ENCODE measurements at regions not wholly inside any gene's neighbourhood (a gene's known extent, or its start where the extent isn't known, plus 50 kb on each side); places are given as distances from the start of the nearest gene placed in this dataset.
"Not testable (repeated sequence)": the region's sequence is repeated elsewhere in the genome, so short reads cannot be mapped to it uniquely, and the experiment has no call there.

DNA sequence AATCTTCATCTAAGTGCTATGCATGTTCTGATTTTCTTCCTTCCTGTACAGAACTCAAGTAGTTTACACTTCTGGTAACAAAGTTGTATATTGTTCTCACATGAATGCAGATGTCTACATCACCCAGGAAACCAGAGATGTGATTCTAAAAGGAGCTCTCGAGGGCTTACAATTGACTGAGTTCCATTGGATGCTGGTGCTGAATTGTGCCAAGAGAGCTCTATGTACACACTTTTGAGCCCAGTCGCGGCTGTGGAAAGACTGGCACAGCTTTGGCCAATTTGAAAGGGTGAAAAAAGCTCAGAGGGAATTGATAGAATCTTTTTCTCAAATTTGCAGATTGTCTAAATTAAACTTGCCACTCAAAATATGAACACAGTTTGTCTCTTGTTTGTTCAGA lies 340.7 kb downstream of the LMBRD1 start:
- ATAC-seq: no peak
- intact Hi-C loops (cut with DNase I): no loop called here
- Histone ChIP-seq H3K9me3 (peaks cover 4% of the 10 kb centered on the region), H3K27me3 (ENCODE audit: insufficient read depth in 3 of 3, low read length in 2 of 3) (no peaks in the 10 kb centered on the region), H3K27ac (no peak overlapping the region), H3K4me1 (no peaks in the 10 kb centered on the region), H3K4me3 (no peak overlapping the region), H3K36me3 (ENCODE audit: insufficient read depth in 1 of 2, low read depth in 1 of 2) (no peaks in the 10 kb centered on the region)
- WGBS, 3 donors: 26 to 40% (median 31%) methylated on average over 3 of the region's 3 CpGs
- no peak for DNase-seq
- TF ChIP-seq, protein P1, sequence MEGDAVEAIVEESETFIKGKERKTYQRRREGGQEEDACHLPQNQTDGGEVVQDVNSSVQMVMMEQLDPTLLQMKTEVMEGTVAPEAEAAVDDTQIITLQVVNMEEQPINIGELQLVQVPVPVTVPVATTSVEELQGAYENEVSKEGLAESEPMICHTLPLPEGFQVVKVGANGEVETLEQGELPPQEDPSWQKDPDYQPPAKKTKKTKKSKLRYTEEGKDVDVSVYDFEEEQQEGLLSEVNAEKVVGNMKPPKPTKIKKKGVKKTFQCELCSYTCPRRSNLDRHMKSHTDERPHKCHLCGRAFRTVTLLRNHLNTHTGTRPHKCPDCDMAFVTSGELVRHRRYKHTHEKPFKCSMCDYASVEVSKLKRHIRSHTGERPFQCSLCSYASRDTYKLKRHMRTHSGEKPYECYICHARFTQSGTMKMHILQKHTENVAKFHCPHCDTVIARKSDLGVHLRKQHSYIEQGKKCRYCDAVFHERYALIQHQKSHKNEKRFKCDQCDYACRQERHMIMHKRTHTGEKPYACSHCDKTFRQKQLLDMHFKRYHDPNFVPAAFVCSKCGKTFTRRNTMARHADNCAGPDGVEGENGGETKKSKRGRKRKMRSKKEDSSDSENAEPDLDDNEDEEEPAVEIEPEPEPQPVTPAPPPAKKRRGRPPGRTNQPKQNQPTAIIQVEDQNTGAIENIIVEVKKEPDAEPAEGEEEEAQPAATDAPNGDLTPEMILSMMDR (IDR thresholded peaks at IDR 0.05): no peak

DNA sequence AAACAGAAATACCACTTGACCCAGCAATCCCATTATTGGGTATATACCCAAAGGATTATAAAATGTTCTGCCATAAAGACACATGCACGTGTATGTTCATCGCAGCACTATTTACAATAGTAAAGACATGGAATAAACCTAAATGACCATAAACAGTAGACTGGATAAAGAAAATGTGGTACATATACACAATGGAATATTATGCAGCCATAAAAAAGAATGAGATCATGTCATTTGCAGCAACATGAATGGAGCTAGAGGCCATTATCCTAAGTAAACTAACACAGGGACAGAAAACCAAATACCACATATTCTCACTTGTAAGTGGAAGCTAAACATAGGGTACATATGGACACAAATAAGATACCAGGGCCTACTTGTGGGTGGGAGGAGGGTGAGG lies 342.2 kb downstream of the LMBRD1 start:
- 96 to 99% (median 97%) methylated on average over 2 of the region's 2 CpGs for WGBS, 3 donors
- H3K27ac ChIP-seq: not testable (repeated sequence)

DNA sequence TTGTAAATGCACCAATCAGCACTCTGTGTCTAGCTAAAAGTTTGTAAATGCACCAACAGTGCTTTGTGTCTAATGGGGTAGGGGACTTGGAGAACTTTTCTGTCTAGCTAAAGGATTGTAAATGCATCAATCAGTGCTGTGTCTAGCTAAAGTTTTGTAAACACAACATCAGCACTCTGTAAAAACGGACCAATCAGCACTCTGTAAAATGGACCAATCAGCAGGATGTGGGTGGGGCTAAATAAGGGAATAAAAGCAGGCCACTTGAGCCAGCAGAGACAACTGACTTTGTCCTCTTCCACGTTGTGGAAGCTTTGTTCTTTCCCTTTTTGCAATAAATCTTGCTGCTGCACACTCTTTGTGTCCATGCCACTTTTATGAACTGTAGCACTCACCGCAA lies 346.3 kb downstream of the LMBRD1 start:
- H3K9me3 ChIP-seq; H3K4me3 ChIP-seq; intact Hi-C loops (cut with DNase I); H3K4me1 ChIP-seq; ATAC-seq; H3K36me3 ChIP-seq (ENCODE audit: insufficient read depth in 1 of 2, low read depth in 1 of 2); DNase-seq; H3K27ac ChIP-seq; H3K27me3 ChIP-seq (ENCODE audit: insufficient read depth in 3 of 3, low read length in 2 of 3): not testable (repeated sequence)
- WGBS, 3 donors: 62 to 71% (median 63%) methylated on average over 3 of the region's 3 CpGs

More for the DNA sequence above, 342.2 kb downstream of the LMBRD1 start:
- H3K36me3 ChIP-seq (ENCODE audit: insufficient read depth in 1 of 2, low read depth in 1 of 2); H3K4me1 ChIP-seq; ATAC-seq; H3K27me3 ChIP-seq (ENCODE audit: insufficient read depth in 3 of 3, low read length in 2 of 3); DNase-seq; H3K9me3 ChIP-seq; intact Hi-C loops (cut with DNase I); H3K4me3 ChIP-seq: not testable (repeated sequence)

DNA sequence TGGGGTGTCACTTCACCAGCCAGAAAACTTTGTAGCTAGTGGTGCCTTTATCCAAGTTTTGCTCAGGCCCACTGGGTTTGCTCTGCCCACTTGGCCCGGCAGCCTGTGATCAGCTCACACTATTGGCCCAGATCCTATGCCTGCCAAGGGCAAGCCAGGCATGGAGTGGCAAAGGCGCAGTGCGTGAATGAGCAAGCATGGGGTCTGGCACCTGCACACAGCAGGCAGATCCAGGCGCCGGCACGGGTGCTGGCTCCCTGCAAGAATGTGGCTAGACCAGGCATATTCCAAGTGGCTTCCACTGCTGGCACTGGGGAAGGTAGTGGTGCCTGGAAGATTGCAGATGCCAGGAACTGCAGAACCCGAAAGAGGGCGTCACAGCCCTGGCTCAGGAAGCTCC lies 346.9 kb downstream of the LMBRD1 start:
- Histone ChIP-seq H3K27ac (no peak overlapping the region), H3K4me3 (no peak overlapping the region), H3K4me1 (no peaks in the 10 kb centered on the region), H3K36me3 (ENCODE audit: insufficient read depth in 1 of 2, low read depth in 1 of 2) (no peaks in the 10 kb centered on the region), H3K27me3 (ENCODE audit: insufficient read depth in 3 of 3, low read length in 2 of 3) (no peaks in the 10 kb centered on the region), H3K9me3 (peaks cover 9% of the 10 kb centered on the region)
- ATAC-seq (no peak), DNase-seq (no peak)
- TF ChIP-seq, protein P1 (IDR thresholded peaks at IDR 0.05): no peak
- 50 to 78% (median 69%) methylated on average over 8 of the region's 8 CpGs for WGBS, 3 donors
- intact Hi-C loops (cut with DNase I): no loop called here
